ENCODE measurements at regions not wholly inside any gene's neighbourhood (a gene's known extent, or its start where the extent isn't known, plus 50 kb on each side); places are given as distances from the start of the nearest gene placed in this dataset.

- TF ChIP-seq CTCF (IDR thresholded peaks at IDR 0.05; ENCODE audit: low read length), result no peak
- TF ChIP-seq EZH2 (optimal IDR thresholded peaks at IDR 0.05; ENCODE audit: low read depth, low read length), result no peak
- TF ChIP-seq EZH2phosphoT487 (IDR thresholded peaks at IDR 0.05; ENCODE audit: low read length), result no peak
These were observed 262.5 kb upstream of the PPP2R2D start for GRCh38 chr10:131638049-131638879.

Data from MM.1S (cell line).